ENCODE measurements at regions not wholly inside any gene's neighbourhood (a gene's known extent, or its start where the extent isn't known, plus 50 kb on each side); places are given as distances from the start of the nearest gene placed in this dataset.
"Not testable (repeated sequence)": the region's sequence is repeated elsewhere in the genome, so short reads cannot be mapped to it uniquely, and the experiment has no call there.

DNA sequence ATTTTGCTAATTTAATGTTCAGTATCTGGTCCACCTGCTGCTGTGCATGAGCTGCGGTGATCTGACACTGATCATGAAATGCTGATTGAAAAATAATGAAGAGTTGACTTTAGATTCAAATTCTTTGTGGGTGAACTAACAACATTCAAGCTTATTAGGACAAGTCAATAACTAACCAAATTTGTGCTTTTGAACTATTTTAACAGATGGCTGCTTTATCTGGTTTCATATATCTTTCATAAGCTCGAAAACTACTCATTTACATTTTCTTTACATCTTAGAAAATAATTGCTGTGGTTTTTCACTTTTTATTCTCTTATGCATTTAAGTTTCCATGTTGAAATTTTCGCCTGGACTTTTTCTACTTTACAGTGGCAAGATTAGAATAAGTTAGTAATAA, 274.8 kb upstream of the CCNG1 start:
- no peaks in the 10 kb centered on the region for H4K20me1 ChIP-seq (ENCODE audit: insufficient read depth, low read length)
- H3K27ac ChIP-seq (ENCODE audit: low read depth, low read length) = no peak overlapping the region
- TF ChIP-seq CTCF (IDR thresholded peaks at IDR 0.05; ENCODE audit: extremely low read depth, low read depth, low read length) = no peak
- no peak for DNase-seq (ENCODE audit: insufficient read length, low spot score, missing footprints)
- no peak overlapping the region for H2AFZ ChIP-seq (ENCODE audit: low read length)
- H3K4me2 ChIP-seq (ENCODE audit: insufficient read depth, low read length) = no peak overlapping the region
- no peaks in the 10 kb centered on the region for H3K79me2 ChIP-seq (ENCODE audit: insufficient read depth, low read length)
- no peaks in the 10 kb centered on the region for H3K36me3 ChIP-seq (ENCODE audit: insufficient read depth, low read length)
- no peaks in the 10 kb centered on the region for H3K27me3 ChIP-seq (ENCODE audit: insufficient read depth, low read length)
- no peaks in the 10 kb centered on the region for H3K4me1 ChIP-seq (ENCODE audit: insufficient read depth, low read length)
- no peak overlapping the region for H3K4me3 ChIP-seq (ENCODE audit: insufficient read depth, low read length)
- no peaks in the 10 kb centered on the region for H3K9me3 ChIP-seq (ENCODE audit: low read depth, low read length)

GRCh38 chr5:163163858-163164257, 273.5 kb upstream of the CCNG1 start:
- Histone ChIP-seq H3K4me3 (ENCODE audit: insufficient read depth, low read length) (no peak overlapping the region), H3K79me2 (ENCODE audit: insufficient read depth, low read length) (no peaks in the 10 kb centered on the region), H3K9me3 (ENCODE audit: low read depth, low read length) (no peaks in the 10 kb centered on the region), H3K4me2 (ENCODE audit: insufficient read depth, low read length) (no peak overlapping the region), H3K27me3 (ENCODE audit: insufficient read depth, low read length) (no peaks in the 10 kb centered on the region), H3K4me1 (ENCODE audit: insufficient read depth, low read length) (no peaks in the 10 kb centered on the region), H2AFZ (ENCODE audit: low read length) (no peak overlapping the region), H3K36me3 (ENCODE audit: insufficient read depth, low read length) (no peaks in the 10 kb centered on the region), H3K27ac (ENCODE audit: low read depth, low read length) (no peak overlapping the region), H4K20me1 (ENCODE audit: insufficient read depth, low read length) (no peaks in the 10 kb centered on the region)
- DNase-seq (ENCODE audit: insufficient read length, low spot score, missing footprints) = no peak
- no peak for TF ChIP-seq CTCF (IDR thresholded peaks at IDR 0.05; ENCODE audit: extremely low read depth, low read depth, low read length)

DNA sequence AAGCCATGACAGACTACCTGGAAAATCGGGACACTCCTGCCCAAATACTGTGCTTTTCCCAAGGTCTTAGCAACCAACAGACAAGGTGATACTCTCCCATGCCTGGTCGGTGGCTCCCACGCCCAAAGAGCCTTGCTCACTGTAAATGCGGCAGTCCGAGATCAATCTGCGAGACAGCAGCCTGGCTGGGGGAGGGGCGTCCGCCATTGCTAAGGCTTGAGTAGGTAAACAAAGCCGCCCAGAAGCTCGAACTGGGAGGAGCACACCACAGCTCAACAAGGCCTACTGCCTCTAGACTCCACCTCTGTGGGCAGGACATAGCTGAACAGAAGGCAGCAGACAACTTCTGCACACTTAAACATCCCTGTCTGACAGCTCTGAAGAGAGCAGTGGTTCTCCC, 272.1 kb upstream of the CCNG1 start:
- TF ChIP-seq CTCF (IDR thresholded peaks at IDR 0.05; ENCODE audit: extremely low read depth, low read depth, low read length) = no peak
- Histone ChIP-seq H3K4me2 (ENCODE audit: insufficient read depth, low read length) (no peak overlapping the region), H3K4me3 (ENCODE audit: insufficient read depth, low read length) (no peak overlapping the region), H4K20me1 (ENCODE audit: insufficient read depth, low read length) (no peaks in the 10 kb centered on the region), H3K4me1 (ENCODE audit: insufficient read depth, low read length) (no peaks in the 10 kb centered on the region), H3K27ac (ENCODE audit: low read depth, low read length) (no peak overlapping the region), H3K9me3 (ENCODE audit: low read depth, low read length) (no peaks in the 10 kb centered on the region), H2AFZ (ENCODE audit: low read length) (no peak overlapping the region), H3K79me2 (ENCODE audit: insufficient read depth, low read length) (no peaks in the 10 kb centered on the region), H3K36me3 (ENCODE audit: insufficient read depth, low read length) (no peaks in the 10 kb centered on the region), H3K27me3 (ENCODE audit: insufficient read depth, low read length) (no peaks in the 10 kb centered on the region)
- no peak for DNase-seq (ENCODE audit: insufficient read length, low spot score, missing footprints)

DNA sequence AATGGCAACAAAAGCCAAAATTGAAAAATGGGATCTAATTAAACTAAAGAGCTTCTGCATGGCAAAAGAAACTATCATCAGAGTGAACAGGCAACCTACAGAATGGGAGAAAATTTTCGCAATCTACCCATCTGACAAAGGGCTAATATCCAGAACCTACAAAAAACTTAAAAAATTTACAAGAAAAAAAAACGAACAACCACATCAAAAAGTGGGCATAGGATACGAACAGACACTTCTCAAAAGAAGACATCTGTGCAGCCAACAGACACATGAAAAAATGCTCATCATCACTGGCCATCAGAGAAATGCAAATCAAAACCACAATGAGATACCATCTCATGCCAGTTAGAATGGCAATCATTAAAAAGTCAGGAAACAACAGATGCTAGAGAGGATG, 267.2 kb upstream of the CCNG1 start:
- not testable (repeated sequence) for DNase-seq (ENCODE audit: insufficient read length, low spot score, missing footprints); H3K36me3 ChIP-seq (ENCODE audit: insufficient read depth, low read length); H3K27ac ChIP-seq (ENCODE audit: low read depth, low read length); H4K20me1 ChIP-seq (ENCODE audit: insufficient read depth, low read length); H3K4me1 ChIP-seq (ENCODE audit: insufficient read depth, low read length); H3K9me3 ChIP-seq (ENCODE audit: low read depth, low read length); H3K4me2 ChIP-seq (ENCODE audit: insufficient read depth, low read length); H3K4me3 ChIP-seq (ENCODE audit: insufficient read depth, low read length); H3K27me3 ChIP-seq (ENCODE audit: insufficient read depth, low read length); H2AFZ ChIP-seq (ENCODE audit: low read length); H3K79me2 ChIP-seq (ENCODE audit: insufficient read depth, low read length)

Data from osteoblast (primary cell).